ENCODE measurements at regions not wholly inside any gene's neighbourhood (a gene's known extent, or its start where the extent isn't known, plus 50 kb on each side); places are given as distances from the start of the nearest gene placed in this dataset.

- DNase-seq, result no peak
Observed at GRCh38 chr1:30325085-30325935, 398.1 kb downstream of the MATN1 start.

DNA sequence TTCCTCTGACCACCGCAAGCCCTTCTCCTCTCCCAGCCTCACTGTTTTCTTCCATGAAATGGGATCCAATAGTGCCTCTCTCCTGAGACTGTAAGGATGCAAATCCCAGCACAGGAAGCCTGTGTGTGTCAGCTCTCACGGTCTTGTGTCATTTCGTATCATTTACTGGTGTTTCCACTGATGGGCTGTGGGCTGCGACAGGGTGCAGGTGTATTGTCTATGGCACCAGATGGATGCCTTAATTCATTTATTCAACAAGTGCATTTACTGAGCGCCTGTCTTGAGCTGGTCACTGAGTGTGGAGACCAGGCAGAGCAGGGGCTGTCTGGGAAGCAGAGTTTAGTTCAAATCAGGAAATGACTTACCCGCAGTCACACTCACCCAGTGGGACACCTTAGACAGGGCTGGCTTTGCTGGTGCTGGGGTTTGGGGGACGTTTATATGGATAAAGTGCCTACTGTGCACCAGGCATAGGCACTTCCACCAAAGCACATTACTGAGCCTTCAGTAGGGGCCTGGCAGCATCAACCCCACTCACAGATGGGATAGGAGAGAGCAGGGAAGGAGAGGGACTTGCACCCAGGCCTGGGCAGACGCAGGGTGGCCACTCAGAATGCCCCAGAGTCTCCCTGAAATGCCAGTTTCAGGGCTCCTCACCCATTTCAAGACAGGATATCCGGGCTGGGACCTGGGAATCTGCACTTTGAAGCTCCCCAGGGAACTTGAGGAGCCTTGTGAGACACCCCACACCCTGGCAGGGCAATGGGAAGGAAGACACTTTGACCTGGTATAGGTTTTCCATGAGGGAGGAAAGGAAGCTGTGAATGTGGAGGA is 398.9 kb downstream of the MATN1 start:
- DNase-seq, result no peak

- DNase-seq, result no peak
Observed at GRCh38 chr1:30323841-30324240, 399.5 kb downstream of the MATN1 start.

GRCh38 chr1:30323352-30323751 is 400.0 kb downstream of the MATN1 start:
- no peak for DNase-seq

GRCh38 chr1:30322859-30323257 is 400.5 kb downstream of the MATN1 start:
- no peak for DNase-seq

DNA sequence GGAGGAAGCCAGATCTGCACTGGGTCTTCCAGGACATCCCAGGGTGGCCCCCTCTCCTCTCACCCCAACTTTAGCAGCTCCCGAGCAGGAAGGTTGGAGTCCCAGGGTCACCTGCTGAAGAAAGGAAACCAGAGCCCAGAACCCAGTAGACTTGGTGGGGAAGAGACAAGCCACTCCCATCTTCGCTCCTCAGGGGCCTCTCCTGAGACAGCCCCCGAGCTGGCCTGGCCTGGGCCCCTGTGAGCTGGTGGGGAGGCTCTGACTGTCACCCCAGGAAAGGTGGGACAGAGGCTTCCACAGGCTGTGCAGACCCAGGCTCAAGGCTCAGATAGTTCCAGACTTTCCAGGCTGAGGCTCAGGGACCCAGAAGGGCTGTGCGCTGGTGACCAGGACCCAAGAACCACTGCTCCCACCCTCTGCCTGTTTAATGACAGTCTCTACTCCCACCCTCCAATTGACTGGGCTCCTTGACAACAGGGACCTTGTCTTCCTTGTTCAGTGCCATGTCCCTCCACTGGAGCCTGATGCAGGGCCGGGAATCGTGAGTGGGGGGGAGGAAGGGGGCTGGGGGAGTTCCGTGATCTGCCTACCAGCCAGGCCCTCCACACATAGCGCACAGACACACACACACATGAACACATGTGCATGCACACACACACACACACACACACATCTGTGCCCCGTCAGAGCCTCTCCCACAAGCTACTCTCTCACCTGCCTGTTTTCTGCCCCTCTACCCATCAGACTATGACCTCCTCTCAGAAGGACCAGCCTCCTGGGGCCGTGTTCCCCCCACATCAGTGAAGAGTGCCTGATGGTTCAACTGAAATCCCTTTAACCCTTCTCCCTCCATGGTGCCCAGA is 401.2 kb downstream of the MATN1 start:
- no peak for DNase-seq

GRCh38 chr1:30321246-30321910 is 402.0 kb downstream of the MATN1 start:
- no peak for DNase-seq

GRCh38 chr1:30320581-30320890 is 402.8 kb downstream of the MATN1 start:
- no peak for DNase-seq

- DNase-seq, result no peak
Observed at GRCh38 chr1:30319765-30320580, 403.4 kb downstream of the MATN1 start.

DNA sequence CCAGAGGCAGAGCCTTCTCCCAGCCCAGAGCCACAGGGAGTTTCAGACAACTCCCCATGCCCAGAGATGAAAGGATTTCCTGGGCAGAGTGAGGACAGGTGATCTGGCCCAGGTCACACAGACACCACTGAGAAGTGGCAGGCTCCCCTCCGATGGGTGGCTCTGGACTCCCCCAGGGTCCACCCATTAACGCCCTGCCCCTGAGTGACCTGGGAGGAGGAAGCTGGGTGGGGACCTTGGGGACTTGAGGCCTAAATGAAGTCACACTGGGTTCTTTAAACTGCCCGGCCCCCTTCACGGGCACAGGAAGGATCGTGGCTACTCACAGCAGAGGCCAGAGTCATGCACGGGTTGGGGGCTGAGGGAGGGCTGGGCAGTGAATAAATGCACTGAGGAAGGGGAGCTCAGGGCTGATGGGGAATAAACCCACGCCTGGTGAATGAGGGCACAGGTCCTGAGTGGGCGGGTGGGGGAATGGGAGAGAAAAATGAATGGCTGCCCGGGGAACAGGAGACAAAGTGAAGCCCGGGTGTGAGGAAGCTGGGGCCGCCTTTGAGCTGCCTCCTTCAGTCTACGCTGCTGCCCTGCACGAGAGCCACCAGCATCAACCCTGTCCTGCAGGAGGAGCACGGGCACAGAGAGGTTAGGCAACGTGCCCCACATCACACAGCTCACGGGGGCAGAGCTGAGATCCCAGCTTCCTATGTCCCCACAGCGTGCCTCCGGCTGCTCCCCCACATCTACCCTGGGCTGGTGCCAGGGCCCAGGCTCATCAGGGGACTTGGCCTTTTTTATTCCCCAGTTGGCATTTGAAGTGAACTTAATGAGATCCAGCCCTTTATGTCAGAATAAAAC is 404.3 kb downstream of the MATN1 start:
- DNase-seq, result no peak

- no peak for DNase-seq
Observed at GRCh38 chr1:30318413-30318812, 405.0 kb downstream of the MATN1 start.

- DNase-seq, result no peak
Observed at GRCh38 chr1:30317921-30318320, 405.5 kb downstream of the MATN1 start.

GRCh38 chr1:30316056-30316455 is 407.3 kb downstream of the MATN1 start:
- DNase-seq, result no peak

GRCh38 chr1:30315185-30315960 is 408.0 kb downstream of the MATN1 start:
- DNase-seq, result no peak

- no peak for DNase-seq
Observed at GRCh38 chr1:30314591-30314990, 408.8 kb downstream of the MATN1 start.

- no peak for DNase-seq
Observed at GRCh38 chr1:30313584-30313983, 409.8 kb downstream of the MATN1 start.

DNA sequence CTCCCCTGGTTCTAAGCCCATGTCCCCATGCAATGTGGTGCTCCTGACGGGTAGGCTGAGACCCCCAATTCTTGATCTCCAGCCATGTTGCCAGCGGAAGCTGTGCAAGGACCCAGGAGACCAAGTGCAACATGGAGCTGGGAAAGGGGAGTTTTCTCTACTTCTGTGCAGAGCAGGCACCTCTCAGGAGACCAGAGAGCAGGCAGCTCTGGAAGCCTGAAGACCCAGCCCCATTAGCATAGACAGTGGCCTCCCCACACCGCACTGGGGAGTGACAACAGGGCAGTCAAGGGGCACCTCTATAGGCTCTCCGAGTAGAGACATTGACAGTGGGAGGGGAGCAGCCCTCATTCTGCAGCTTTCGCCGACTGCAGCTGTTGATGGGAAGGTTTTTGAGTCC is 410.2 kb downstream of the MATN1 start:
- DNase-seq, result no peak

GRCh38 chr1:30312226-30312625 is 411.2 kb downstream of the MATN1 start:
- no peak for DNase-seq

DNA sequence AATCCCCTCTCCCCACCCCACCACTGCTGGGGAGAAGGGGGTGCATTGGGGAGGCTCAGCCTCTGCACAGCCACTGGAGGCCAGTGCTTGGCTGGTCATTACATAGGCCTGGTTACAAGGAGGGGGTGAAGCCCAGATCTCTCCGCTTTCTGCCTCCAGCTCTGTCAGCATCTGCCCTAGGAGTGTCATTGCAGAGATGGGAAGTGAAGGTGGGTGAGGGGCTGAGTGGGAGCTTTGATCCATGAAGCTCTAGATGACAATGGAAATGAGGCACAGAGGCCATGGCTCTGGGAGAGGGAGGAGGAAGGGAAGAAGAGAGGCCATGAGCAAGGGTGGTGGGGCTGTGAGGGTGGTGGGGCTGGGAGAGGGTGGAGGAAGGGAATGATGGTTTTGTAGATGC is 411.6 kb downstream of the MATN1 start:
- no peak for DNase-seq
